Type B pancreatic cell (in vitro differentiated cells): ENCODE measurements at regions not wholly inside any gene's neighbourhood (a gene's known extent, or its start where the extent isn't known, plus 50 kb on each side); places are given as distances from the start of the nearest gene placed in this dataset.

Source experiments
- DNase-seq: peaks from one replicate; pipeline ENCODE4 v3.0.0; 2021; ENCODE audit warnings: mixed read lengths; ENCODE audit not compliant: unreplicated experiment; ENCODE audit errors: extremely low spot score
- H3K27ac Mint-ChIP-seq: 2 replicates; pipeline ENCODE4 v1.8.0; 2021; ENCODE audit warnings: mild to moderate bottlenecking, mixed read lengths
- H3K27me3 Mint-ChIP-seq: 2 replicates; pipeline ENCODE4 v1.8.0; 2021; ENCODE audit warnings: mixed read lengths
- H3K36me3 Mint-ChIP-seq: 2 replicates; pipeline ENCODE4 v1.8.0; 2021; ENCODE audit warnings: mixed read lengths
- H3K4me1 Mint-ChIP-seq: one replicate; pipeline ENCODE4 v1.8.0; 2021; ENCODE audit warnings: mixed read lengths; ENCODE audit not compliant: unreplicated experiment
- H3K4me3 Mint-ChIP-seq: 2 replicates; pipeline ENCODE4 v1.8.0; 2021; ENCODE audit warnings: mild to moderate bottlenecking, mixed read lengths
- H3K9me3 Mint-ChIP-seq: 2 replicates; pipeline ENCODE4 v1.8.0; 2021; ENCODE audit warnings: mixed read lengths
- TF ChIP-seq, protein P1 (sequence below): fragments of 200-600 bp; sonication (generic); conservative IDR thresholded peaks from 2 replicates; pipeline ENCODE4 v1.5.0; 2021; ENCODE audit warnings: antibody characterized with exemption, mild to moderate bottlenecking

GRCh38 chr6:18692929-18693685, 306.0 kb downstream of the RNF144B start:
- Mint-ChIP-seq H3K4me1 (peaks cover 13% of the 10 kb centered on the region), H3K27me3 (peaks cover 22% of the 10 kb centered on the region), H3K4me3 (no peak overlapping the region), H3K36me3 (no peaks in the 10 kb centered on the region), H3K27ac (no peak overlapping the region), H3K9me3 (no peaks in the 10 kb centered on the region)
- DNase-seq = no peak
- TF ChIP-seq, protein P1, sequence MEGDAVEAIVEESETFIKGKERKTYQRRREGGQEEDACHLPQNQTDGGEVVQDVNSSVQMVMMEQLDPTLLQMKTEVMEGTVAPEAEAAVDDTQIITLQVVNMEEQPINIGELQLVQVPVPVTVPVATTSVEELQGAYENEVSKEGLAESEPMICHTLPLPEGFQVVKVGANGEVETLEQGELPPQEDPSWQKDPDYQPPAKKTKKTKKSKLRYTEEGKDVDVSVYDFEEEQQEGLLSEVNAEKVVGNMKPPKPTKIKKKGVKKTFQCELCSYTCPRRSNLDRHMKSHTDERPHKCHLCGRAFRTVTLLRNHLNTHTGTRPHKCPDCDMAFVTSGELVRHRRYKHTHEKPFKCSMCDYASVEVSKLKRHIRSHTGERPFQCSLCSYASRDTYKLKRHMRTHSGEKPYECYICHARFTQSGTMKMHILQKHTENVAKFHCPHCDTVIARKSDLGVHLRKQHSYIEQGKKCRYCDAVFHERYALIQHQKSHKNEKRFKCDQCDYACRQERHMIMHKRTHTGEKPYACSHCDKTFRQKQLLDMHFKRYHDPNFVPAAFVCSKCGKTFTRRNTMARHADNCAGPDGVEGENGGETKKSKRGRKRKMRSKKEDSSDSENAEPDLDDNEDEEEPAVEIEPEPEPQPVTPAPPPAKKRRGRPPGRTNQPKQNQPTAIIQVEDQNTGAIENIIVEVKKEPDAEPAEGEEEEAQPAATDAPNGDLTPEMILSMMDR = no peak

GRCh38 chr6:18693881-18694280, 306.7 kb downstream of the RNF144B start:
- Mint-ChIP-seq H3K4me3 (no peak overlapping the region), H3K27ac (no peak overlapping the region), H3K36me3 (no peaks in the 10 kb centered on the region), H3K4me1 (peaks cover 13% of the 10 kb centered on the region), H3K9me3 (no peaks in the 10 kb centered on the region), H3K27me3 (peaks cover 22% of the 10 kb centered on the region)
- TF ChIP-seq, protein P1 = no peak
- DNase-seq = no peak

GRCh38 chr6:18703546-18703945, 316.4 kb downstream of the RNF144B start:
- no peaks in the 10 kb centered on the region for H3K9me3 Mint-ChIP-seq
- no peak overlapping the region for H3K27ac Mint-ChIP-seq
- no peak for DNase-seq
- TF ChIP-seq, protein P1 = no peak
- H3K4me1 Mint-ChIP-seq = no peaks in the 10 kb centered on the region
- H3K36me3 Mint-ChIP-seq = no peaks in the 10 kb centered on the region
- peaks cover 8% of the 10 kb centered on the region for H3K27me3 Mint-ChIP-seq
- H3K4me3 Mint-ChIP-seq = no peak overlapping the region

DNA sequence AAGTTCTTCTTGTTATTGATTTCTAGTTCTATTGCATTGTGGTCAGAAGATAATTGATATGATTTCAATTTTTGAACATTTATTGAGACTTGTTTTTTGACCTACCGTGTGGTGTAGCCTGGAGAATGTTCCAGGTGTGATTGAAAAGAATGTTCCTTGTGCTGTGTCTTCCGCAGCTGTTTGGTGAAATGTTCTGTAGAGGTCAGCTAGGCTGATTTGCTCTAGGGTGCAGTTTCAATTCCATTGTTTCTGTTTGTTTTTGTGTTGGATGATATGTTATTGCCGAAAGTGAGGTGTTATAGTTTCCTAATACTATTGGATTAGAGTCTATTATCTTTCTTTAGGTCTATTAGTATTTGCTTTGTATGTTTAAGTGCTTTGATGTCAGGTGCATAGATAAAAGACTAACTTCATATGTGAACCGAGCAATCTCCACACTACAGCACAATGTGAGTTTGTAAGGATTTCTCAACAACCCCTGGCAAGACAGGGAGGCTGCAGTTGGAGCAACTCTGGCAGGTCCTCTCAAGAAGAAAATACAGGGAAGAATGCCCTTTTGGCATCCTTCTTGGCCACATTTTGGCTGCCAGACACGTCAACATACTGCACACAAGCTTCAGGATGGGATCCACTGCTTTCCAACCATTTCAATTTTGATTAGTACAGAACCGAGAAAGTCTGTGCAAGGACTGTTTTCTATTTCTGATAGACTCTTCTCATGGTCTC, 320.7 kb downstream of the RNF144B start:
- Mint-ChIP-seq H3K27ac (no peak overlapping the region), H3K36me3 (no peaks in the 10 kb centered on the region), H3K9me3 (no peaks in the 10 kb centered on the region), H3K4me1 (peaks cover 7% of the 10 kb centered on the region), H3K4me3 (no peak overlapping the region), H3K27me3 (peaks cover 9% of the 10 kb centered on the region)
- TF ChIP-seq, protein P1 = no peak
- no peak for DNase-seq

GRCh38 chr6:18712595-18712994, 325.4 kb downstream of the RNF144B start:
- Mint-ChIP-seq H3K4me3 (no peak overlapping the region), H3K27ac (no peak overlapping the region), H3K4me1 (peaks cover 9% of the 10 kb centered on the region), H3K9me3 (no peaks in the 10 kb centered on the region), H3K36me3 (no peaks in the 10 kb centered on the region), H3K27me3 (peaks cover 10% of the 10 kb centered on the region)
- TF ChIP-seq, protein P1 = no peak
- DNase-seq = no peak
